ENCODE measurements at regions not wholly inside any gene's neighbourhood (a gene's known extent, or its start where the extent isn't known, plus 50 kb on each side); places are given as distances from the start of the nearest gene placed in this dataset.

- no peaks in the 10 kb centered on the region for H3K27me3 ChIP-seq (ENCODE audit: control insufficient read depth, low read length)
- H3K36me3 ChIP-seq (ENCODE audit: control insufficient read depth, low read length): no peaks in the 10 kb centered on the region
- no peaks in the 10 kb centered on the region for H3K79me2 ChIP-seq (ENCODE audit: control insufficient read depth, low read length)
- TF ChIP-seq EZH2phosphoT487 (IDR thresholded peaks at IDR 0.05; ENCODE audit: borderline replicate concordance, low read length) (no peak), CTCF (IDR thresholded peaks at IDR 0.05; ENCODE audit: low read depth, low read length, poor library complexity, severe bottlenecking) (no peak)
- H3K4me2 ChIP-seq (ENCODE audit: low read length): no peak overlapping the region
- no peaks in the 10 kb centered on the region for H3K9me2 ChIP-seq (replicated peaks; ENCODE audit: control insufficient read depth, low read length)
- H3K4me3 ChIP-seq (ENCODE audit: low read length): no peak overlapping the region
- no peaks in the 10 kb centered on the region for H4K20me1 ChIP-seq (ENCODE audit: control insufficient read depth, insufficient read depth, low read depth, low read length)
- no peaks in the 10 kb centered on the region for H3F3A ChIP-seq (ENCODE audit: control insufficient read depth, insufficient read depth)
- H3K27ac ChIP-seq (ENCODE audit: low read depth, low read length): no peak overlapping the region
- no peaks in the 10 kb centered on the region for H3K4me1 ChIP-seq (ENCODE audit: control insufficient read depth, low read length)
- H3K9me3 ChIP-seq (ENCODE audit: control insufficient read depth, insufficient read depth, low read length): no peaks in the 10 kb centered on the region
Measured at GRCh38 chr1:232398823-232399222, 231.1 kb downstream of the SIPA1L2 start.

DNA sequence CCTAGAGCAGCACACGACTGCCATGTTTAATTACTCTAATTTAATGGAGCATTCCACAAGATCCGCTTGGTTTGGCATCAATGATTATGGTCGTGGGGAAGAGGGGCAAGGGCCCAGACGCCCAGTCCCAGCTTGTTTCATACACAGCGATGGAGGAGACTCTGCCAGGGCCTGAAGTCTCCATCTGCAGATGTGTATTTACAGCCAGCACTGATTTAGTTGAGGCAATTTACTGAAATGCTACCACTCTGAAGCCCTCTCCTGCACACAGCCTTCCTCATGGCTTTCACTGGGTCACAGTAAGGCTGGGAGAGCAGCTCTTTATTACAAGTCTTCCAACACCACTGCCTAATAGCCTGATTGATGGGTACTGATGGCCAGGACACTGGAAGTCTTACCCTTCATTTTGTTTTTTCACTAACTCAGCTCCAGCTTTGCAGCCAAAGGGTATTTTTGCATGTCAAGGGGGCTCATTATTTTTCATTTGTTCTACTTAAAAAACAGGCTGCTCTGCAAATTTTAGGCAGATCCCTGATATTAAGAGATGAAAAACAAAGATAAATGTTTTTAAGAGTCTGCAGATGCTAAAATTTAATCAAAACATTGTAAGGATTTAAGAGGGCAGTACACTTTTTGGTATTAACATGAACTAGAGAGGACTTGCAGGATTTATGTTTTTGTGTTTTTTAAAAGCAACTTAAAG lies 236.3 kb downstream of the SIPA1L2 start:
- H3K4me2 ChIP-seq (ENCODE audit: low read length): no peak overlapping the region
- H3K9me2 ChIP-seq (replicated peaks; ENCODE audit: control insufficient read depth, low read length): no peaks in the 10 kb centered on the region
- no peaks in the 10 kb centered on the region for H3K4me1 ChIP-seq (ENCODE audit: control insufficient read depth, low read length)
- H3K27ac ChIP-seq (ENCODE audit: low read depth, low read length): no peak overlapping the region
- H3K4me3 ChIP-seq (ENCODE audit: low read length): no peak overlapping the region
- H3K27me3 ChIP-seq (ENCODE audit: control insufficient read depth, low read length): no peaks in the 10 kb centered on the region
- no peaks in the 10 kb centered on the region for H3K79me2 ChIP-seq (ENCODE audit: control insufficient read depth, low read length)
- no peak for TF ChIP-seq CTCF (IDR thresholded peaks at IDR 0.05; ENCODE audit: low read depth, low read length, poor library complexity, severe bottlenecking)
- no peak for TF ChIP-seq EZH2phosphoT487 (IDR thresholded peaks at IDR 0.05; ENCODE audit: borderline replicate concordance, low read length)
- no peaks in the 10 kb centered on the region for H3K9me3 ChIP-seq (ENCODE audit: control insufficient read depth, insufficient read depth, low read length)
- no peaks in the 10 kb centered on the region for H3K36me3 ChIP-seq (ENCODE audit: control insufficient read depth, low read length)
- H4K20me1 ChIP-seq (ENCODE audit: control insufficient read depth, insufficient read depth, low read depth, low read length): no peaks in the 10 kb centered on the region
- no peaks in the 10 kb centered on the region for H3F3A ChIP-seq (ENCODE audit: control insufficient read depth, insufficient read depth)

DNA sequence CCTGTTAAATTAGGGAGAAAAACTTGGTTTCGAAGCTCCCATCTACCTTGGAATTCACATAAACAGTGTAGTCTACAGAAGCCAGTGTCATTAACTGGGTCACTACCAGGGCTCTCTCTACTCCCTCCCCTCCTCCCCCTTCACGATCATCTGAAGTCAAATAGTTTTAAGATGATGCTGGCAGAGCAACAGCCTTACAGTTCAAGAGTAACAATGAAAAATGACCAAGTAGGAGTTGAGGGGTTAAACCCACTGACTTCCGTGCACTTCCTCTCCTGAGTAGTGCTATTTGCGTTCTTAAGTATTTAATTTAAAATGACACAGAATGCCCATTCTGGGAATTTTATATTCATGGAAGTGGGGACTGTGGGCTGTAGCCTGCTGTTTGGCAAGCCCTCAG lies 236.9 kb downstream of the SIPA1L2 start:
- no peak overlapping the region for H3K4me3 ChIP-seq (ENCODE audit: low read length)
- no peaks in the 10 kb centered on the region for H3K79me2 ChIP-seq (ENCODE audit: control insufficient read depth, low read length)
- H3K4me2 ChIP-seq (ENCODE audit: low read length): no peak overlapping the region
- TF ChIP-seq EZH2phosphoT487 (IDR thresholded peaks at IDR 0.05; ENCODE audit: borderline replicate concordance, low read length) (no peak), CTCF (IDR thresholded peaks at IDR 0.05; ENCODE audit: low read depth, low read length, poor library complexity, severe bottlenecking) (no peak)
- H3K9me2 ChIP-seq (replicated peaks; ENCODE audit: control insufficient read depth, low read length): no peaks in the 10 kb centered on the region
- no peaks in the 10 kb centered on the region for H3K27me3 ChIP-seq (ENCODE audit: control insufficient read depth, low read length)
- no peaks in the 10 kb centered on the region for H3K9me3 ChIP-seq (ENCODE audit: control insufficient read depth, insufficient read depth, low read length)
- H4K20me1 ChIP-seq (ENCODE audit: control insufficient read depth, insufficient read depth, low read depth, low read length): no peaks in the 10 kb centered on the region
- no peaks in the 10 kb centered on the region for H3K4me1 ChIP-seq (ENCODE audit: control insufficient read depth, low read length)
- H3F3A ChIP-seq (ENCODE audit: control insufficient read depth, insufficient read depth): no peaks in the 10 kb centered on the region
- H3K27ac ChIP-seq (ENCODE audit: low read depth, low read length): no peak overlapping the region
- no peaks in the 10 kb centered on the region for H3K36me3 ChIP-seq (ENCODE audit: control insufficient read depth, low read length)

Data from DOHH2 (cell line).